Activated naive CD8-positive, alpha-beta T cell treated with anti-CD3 and anti-CD28 coated beads for 36 hours (primary cell): ENCODE measurements at regions not wholly inside any gene's neighbourhood (a gene's known extent, or its start where the extent isn't known, plus 50 kb on each side); places are given as distances from the start of the nearest gene placed in this dataset.

Experiments
- DNase-seq: peaks from one replicate; pipeline ENCODE4 v3.0.0; 2021
- H3K27ac Mint-ChIP-seq: one replicate; pipeline ENCODE4 v1.8.0; 2022; ENCODE audit warnings: mild to moderate bottlenecking, moderate library complexity, mixed read lengths
- H3K27me3 Mint-ChIP-seq: one replicate; pipeline ENCODE4 v1.8.0; 2022; ENCODE audit warnings: mild to moderate bottlenecking, mixed read lengths
- H3K36me3 Mint-ChIP-seq: one replicate; pipeline ENCODE4 v1.8.0; 2021; ENCODE audit warnings: mild to moderate bottlenecking, mixed read lengths
- H3K4me1 Mint-ChIP-seq: one replicate; pipeline ENCODE4 v1.8.0; 2021; ENCODE audit warnings: mixed read lengths
- H3K4me3 Mint-ChIP-seq: one replicate; pipeline ENCODE4 v1.8.0; 2022; ENCODE audit warnings: mild to moderate bottlenecking, moderate library complexity, mixed read lengths
- H3K9me3 Mint-ChIP-seq: one replicate; pipeline ENCODE4 v1.8.0; 2022; ENCODE audit warnings: mixed read lengths

GRCh38 chr3:25884981-25885380 is 95.1 kb downstream of the OXSM start:
- no peaks in the 10 kb centered on the region for H3K9me3 Mint-ChIP-seq
- H3K4me1 Mint-ChIP-seq = no peaks in the 10 kb centered on the region
- no peaks in the 10 kb centered on the region for H3K36me3 Mint-ChIP-seq
- H3K4me3 Mint-ChIP-seq = no peak overlapping the region
- H3K27ac Mint-ChIP-seq = no peak overlapping the region
- no peak for DNase-seq
- peaks cover 7% of the 10 kb centered on the region for H3K27me3 Mint-ChIP-seq

- Mint-ChIP-seq H3K27me3 (peaks cover 7% of the 10 kb centered on the region), H3K36me3 (no peaks in the 10 kb centered on the region), H3K4me3 (no peak overlapping the region), H3K4me1 (no peaks in the 10 kb centered on the region), H3K27ac (no peak overlapping the region), H3K9me3 (no peaks in the 10 kb centered on the region)
- DNase-seq = no peak
Observed at GRCh38 chr3:25885544-25885943, 95.7 kb downstream of the OXSM start.

DNA sequence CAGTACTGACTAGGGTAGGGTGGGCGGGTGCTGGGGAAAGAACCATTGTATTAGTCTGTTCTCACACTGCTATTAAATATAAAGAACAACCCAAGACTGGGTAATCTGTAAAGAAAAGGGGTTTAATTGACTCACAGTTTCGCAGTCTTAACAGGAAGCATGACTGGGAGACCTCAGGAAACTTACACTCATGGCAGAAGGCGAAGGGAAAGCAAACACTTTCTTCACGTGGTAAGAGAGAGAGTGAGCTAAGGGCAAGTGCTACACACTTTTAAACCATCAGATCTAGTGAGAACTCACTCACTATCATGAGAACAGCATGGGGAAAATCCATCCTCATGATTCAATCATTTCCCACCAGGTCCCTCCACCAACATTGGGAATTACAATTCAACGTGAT is 98.0 kb downstream of the OXSM start:
- H3K4me3 Mint-ChIP-seq = no peak overlapping the region
- no peak overlapping the region for H3K27ac Mint-ChIP-seq
- H3K4me1 Mint-ChIP-seq = no peaks in the 10 kb centered on the region
- DNase-seq = no peak
- no peaks in the 10 kb centered on the region for H3K9me3 Mint-ChIP-seq
- no peaks in the 10 kb centered on the region for H3K36me3 Mint-ChIP-seq
- H3K27me3 Mint-ChIP-seq = peaks cover 7% of the 10 kb centered on the region

DNA sequence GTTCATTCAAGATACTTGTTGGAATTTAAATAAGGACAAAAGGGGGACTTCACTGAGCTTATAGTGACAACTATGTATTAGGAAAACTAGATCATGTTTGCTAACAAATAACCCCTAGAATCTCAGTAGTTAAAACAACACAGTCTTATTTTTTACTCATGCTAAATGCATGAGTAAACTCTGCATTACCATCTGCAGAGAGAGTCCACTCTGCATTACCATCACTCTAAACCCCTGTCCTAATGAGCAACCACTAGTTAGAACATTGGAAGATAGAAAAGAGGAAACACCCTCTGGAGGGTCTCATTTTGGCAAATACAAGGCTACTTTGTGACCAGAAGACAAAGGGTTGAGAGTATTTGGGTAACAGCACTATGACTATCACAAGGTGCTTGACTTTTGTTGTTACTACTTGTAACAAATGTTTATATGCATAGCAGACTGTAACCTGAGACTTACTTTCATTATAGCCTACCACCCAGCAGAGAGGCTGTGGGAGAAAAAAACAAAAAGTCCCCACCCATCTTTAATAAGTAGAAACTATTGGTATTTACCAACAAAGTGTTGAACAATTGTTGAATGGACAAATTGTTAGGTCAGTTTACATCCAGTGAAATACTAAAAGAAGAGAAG is 99.1 kb downstream of the OXSM start:
- Mint-ChIP-seq H3K36me3 (no peaks in the 10 kb centered on the region), H3K4me1 (no peaks in the 10 kb centered on the region), H3K27me3 (peaks cover 7% of the 10 kb centered on the region), H3K27ac (no peak overlapping the region), H3K9me3 (no peaks in the 10 kb centered on the region), H3K4me3 (no peak overlapping the region)
- no peak for DNase-seq

GRCh38 chr3:25889525-25889917 is 99.6 kb downstream of the OXSM start:
- Mint-ChIP-seq H3K4me1 (no peaks in the 10 kb centered on the region), H3K9me3 (no peaks in the 10 kb centered on the region), H3K36me3 (no peaks in the 10 kb centered on the region), H3K27ac (no peak overlapping the region), H3K4me3 (no peak overlapping the region), H3K27me3 (peaks cover 7% of the 10 kb centered on the region)
- no peak for DNase-seq

GRCh38 chr3:25894101-25894500 is 104.2 kb downstream of the OXSM start:
- Mint-ChIP-seq H3K9me3 (no peaks in the 10 kb centered on the region), H3K27me3 (no peaks in the 10 kb centered on the region), H3K4me1 (no peaks in the 10 kb centered on the region), H3K27ac (no peak overlapping the region), H3K4me3 (no peak overlapping the region), H3K36me3 (no peaks in the 10 kb centered on the region)
- no peak for DNase-seq

- Mint-ChIP-seq H3K4me1 (no peaks in the 10 kb centered on the region), H3K27me3 (no peaks in the 10 kb centered on the region), H3K4me3 (no peak overlapping the region), H3K9me3 (no peaks in the 10 kb centered on the region), H3K36me3 (no peaks in the 10 kb centered on the region), H3K27ac (no peak overlapping the region)
- no peak for DNase-seq
Observed at GRCh38 chr3:25895031-25895430, 105.1 kb downstream of the OXSM start.

GRCh38 chr3:25895443-25895842 is 105.6 kb downstream of the OXSM start:
- H3K9me3 Mint-ChIP-seq = no peaks in the 10 kb centered on the region
- H3K4me1 Mint-ChIP-seq = no peaks in the 10 kb centered on the region
- H3K4me3 Mint-ChIP-seq = no peak overlapping the region
- DNase-seq = no peak
- no peaks in the 10 kb centered on the region for H3K36me3 Mint-ChIP-seq
- H3K27me3 Mint-ChIP-seq = no peaks in the 10 kb centered on the region
- no peak overlapping the region for H3K27ac Mint-ChIP-seq

DNA sequence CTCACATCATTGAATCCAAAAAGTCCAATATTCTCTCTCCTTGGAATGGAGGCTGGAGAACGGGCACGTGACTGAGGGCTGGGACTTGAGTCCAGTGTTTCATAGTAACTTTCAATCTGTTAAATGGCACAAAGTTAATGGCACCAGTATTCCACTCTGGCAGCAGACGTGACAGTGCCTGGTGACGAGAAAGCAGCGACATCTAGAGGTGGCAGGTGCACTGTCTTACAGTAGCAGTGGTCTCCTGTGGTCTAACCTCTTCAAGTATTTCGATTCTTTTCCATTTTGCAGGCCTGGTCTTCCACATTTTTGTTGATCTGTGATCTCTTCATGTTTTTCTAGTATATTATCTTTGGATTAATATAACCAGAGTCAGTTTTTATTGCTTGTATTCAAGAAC is 107.1 kb downstream of the OXSM start:
- Mint-ChIP-seq H3K9me3 (no peaks in the 10 kb centered on the region), H3K4me1 (peaks cover 3% of the 10 kb centered on the region), H3K27me3 (no peaks in the 10 kb centered on the region), H3K4me3 (no peak overlapping the region), H3K27ac (no peak overlapping the region), H3K36me3 (no peaks in the 10 kb centered on the region)
- DNase-seq = peak; percentile 1

DNA sequence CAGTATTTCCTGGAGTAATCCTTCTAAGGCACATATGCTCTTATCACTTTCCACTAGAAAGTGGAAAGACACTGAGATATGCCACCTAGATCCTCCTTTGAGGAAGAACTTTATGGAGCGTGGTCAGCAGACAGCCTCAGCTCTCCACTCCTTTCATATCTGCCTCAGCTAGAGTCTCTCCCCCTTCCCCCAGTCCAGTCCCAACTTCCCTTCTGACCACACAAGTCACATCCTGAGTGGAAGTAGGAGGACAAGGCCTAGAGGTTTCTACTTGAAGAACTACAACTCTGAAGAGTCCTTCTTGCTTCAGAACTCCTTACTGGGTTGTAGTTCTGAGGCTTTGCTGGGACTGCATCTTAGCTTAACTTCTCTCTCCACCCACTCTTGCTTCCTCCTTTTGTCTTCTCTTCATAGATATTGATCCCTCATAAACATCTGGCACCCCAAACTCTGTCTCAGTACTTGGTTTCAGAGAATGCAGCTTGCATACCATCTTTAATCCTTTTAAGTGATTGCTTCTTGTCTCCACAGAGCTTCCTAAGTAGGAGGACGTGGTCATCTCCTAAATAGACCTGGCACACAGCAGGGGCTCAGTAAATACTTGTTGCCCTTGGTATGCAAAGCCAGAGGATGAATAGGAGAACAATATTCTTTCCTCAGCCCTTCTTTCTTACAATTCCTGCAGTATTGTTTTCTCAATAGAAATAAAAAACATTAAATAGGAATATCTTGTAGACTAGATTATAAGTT is 109.6 kb downstream of the OXSM start:
- no peaks in the 10 kb centered on the region for H3K36me3 Mint-ChIP-seq
- H3K4me3 Mint-ChIP-seq = no peak overlapping the region
- peaks cover 3% of the 10 kb centered on the region for H3K4me1 Mint-ChIP-seq
- no peak overlapping the region for H3K27ac Mint-ChIP-seq
- H3K27me3 Mint-ChIP-seq = no peaks in the 10 kb centered on the region
- no peak for DNase-seq
- no peaks in the 10 kb centered on the region for H3K9me3 Mint-ChIP-seq

DNA sequence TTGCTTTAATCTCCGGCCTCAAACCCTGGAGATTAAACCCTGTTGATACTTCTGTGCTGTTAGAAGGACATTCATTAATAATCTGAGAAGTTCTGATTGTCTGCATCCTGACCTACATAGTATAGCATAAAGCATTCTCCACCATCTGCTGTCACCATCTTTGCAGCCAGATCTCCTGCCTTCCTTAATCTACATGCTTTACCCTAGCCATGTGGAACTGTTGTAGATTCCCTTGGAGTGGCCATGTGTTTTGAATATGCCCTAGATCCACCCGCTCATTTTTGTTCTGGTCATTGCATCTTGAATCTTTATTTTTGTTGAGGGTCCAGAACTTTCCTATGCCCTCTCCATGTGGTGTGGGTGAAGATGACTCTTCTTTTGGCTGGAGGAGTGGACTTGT is 110.3 kb downstream of the OXSM start:
- no peak overlapping the region for H3K4me3 Mint-ChIP-seq
- peaks cover 3% of the 10 kb centered on the region for H3K4me1 Mint-ChIP-seq
- no peaks in the 10 kb centered on the region for H3K27me3 Mint-ChIP-seq
- no peaks in the 10 kb centered on the region for H3K36me3 Mint-ChIP-seq
- DNase-seq = no peak
- no peak overlapping the region for H3K27ac Mint-ChIP-seq
- no peaks in the 10 kb centered on the region for H3K9me3 Mint-ChIP-seq

GRCh38 chr3:25901796-25902195 is 111.9 kb downstream of the OXSM start:
- no peak overlapping the region for H3K27ac Mint-ChIP-seq
- H3K27me3 Mint-ChIP-seq = no peaks in the 10 kb centered on the region
- H3K4me3 Mint-ChIP-seq = no peak overlapping the region
- H3K9me3 Mint-ChIP-seq = no peaks in the 10 kb centered on the region
- no peak for DNase-seq
- H3K4me1 Mint-ChIP-seq = peaks cover 3% of the 10 kb centered on the region
- no peaks in the 10 kb centered on the region for H3K36me3 Mint-ChIP-seq

GRCh38 chr3:25902586-25902985 is 112.7 kb downstream of the OXSM start:
- Mint-ChIP-seq H3K4me1 (peaks cover 3% of the 10 kb centered on the region), H3K27ac (no peak overlapping the region), H3K4me3 (no peak overlapping the region), H3K9me3 (no peaks in the 10 kb centered on the region), H3K36me3 (no peaks in the 10 kb centered on the region), H3K27me3 (no peaks in the 10 kb centered on the region)
- DNase-seq = no peak

- Mint-ChIP-seq H3K27me3 (no peaks in the 10 kb centered on the region), H3K4me1 (peaks cover 3% of the 10 kb centered on the region), H3K27ac (no peak overlapping the region), H3K9me3 (no peaks in the 10 kb centered on the region), H3K36me3 (no peaks in the 10 kb centered on the region), H3K4me3 (no peak overlapping the region)
- no peak for DNase-seq
Observed at GRCh38 chr3:25903371-25904129, 113.7 kb downstream of the OXSM start.

DNA sequence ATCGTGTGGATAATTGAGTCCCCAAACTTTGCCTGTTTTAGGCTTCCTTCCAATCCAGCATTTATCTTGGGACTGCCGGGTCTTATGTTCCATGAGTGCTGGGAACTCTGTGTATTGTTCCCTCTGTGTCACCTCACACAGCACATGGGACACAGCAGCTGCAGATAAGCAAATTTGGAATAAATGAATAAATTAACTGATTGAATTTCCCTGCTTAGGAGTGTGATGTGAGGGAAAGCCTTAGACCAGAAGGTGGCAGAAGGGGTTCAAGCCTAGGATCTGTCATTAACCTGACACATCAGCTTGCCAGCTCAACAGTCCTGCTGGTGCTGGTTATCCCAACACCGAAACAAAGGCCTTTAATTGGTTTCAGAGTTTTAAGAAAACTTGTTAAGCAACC is 114.3 kb downstream of the OXSM start:
- H3K27me3 Mint-ChIP-seq = no peaks in the 10 kb centered on the region
- no peaks in the 10 kb centered on the region for H3K9me3 Mint-ChIP-seq
- no peak for DNase-seq
- no peaks in the 10 kb centered on the region for H3K36me3 Mint-ChIP-seq
- no peak overlapping the region for H3K4me3 Mint-ChIP-seq
- H3K27ac Mint-ChIP-seq = no peak overlapping the region
- H3K4me1 Mint-ChIP-seq = peaks cover 3% of the 10 kb centered on the region
